ENCODE measurements at regions not wholly inside any gene's neighbourhood (a gene's known extent, or its start where the extent isn't known, plus 50 kb on each side); places are given as distances from the start of the nearest gene placed in this dataset.

GRCh38 chr18:77811503-77811902 is 561.9 kb downstream of the GALR1 start:
- H3K27ac ChIP-seq (ENCODE audit: low read length): no peak overlapping the region
- H3K27me3 ChIP-seq (ENCODE audit: low read depth, low read length): no peaks in the 10 kb centered on the region
- H4K20me1 ChIP-seq (ENCODE audit: insufficient read depth, low read length): no peaks in the 10 kb centered on the region
- no peak overlapping the region for H3K4me3 ChIP-seq (ENCODE audit: low read length)
- H3K4me2 ChIP-seq (ENCODE audit: low read length): no peak overlapping the region
- H2AFZ ChIP-seq (ENCODE audit: low read depth, low read length): no peak overlapping the region
- no peaks in the 10 kb centered on the region for H3K4me1 ChIP-seq (ENCODE audit: low read length)
- TF ChIP-seq EZH2phosphoT487 (IDR thresholded peaks at IDR 0.05; ENCODE audit: low read depth): no peak
- TF ChIP-seq, protein P1, sequence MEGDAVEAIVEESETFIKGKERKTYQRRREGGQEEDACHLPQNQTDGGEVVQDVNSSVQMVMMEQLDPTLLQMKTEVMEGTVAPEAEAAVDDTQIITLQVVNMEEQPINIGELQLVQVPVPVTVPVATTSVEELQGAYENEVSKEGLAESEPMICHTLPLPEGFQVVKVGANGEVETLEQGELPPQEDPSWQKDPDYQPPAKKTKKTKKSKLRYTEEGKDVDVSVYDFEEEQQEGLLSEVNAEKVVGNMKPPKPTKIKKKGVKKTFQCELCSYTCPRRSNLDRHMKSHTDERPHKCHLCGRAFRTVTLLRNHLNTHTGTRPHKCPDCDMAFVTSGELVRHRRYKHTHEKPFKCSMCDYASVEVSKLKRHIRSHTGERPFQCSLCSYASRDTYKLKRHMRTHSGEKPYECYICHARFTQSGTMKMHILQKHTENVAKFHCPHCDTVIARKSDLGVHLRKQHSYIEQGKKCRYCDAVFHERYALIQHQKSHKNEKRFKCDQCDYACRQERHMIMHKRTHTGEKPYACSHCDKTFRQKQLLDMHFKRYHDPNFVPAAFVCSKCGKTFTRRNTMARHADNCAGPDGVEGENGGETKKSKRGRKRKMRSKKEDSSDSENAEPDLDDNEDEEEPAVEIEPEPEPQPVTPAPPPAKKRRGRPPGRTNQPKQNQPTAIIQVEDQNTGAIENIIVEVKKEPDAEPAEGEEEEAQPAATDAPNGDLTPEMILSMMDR (IDR thresholded peaks at IDR 0.05; ENCODE audit: low read depth, low read length): no peak
- no peak overlapping the region for H3K9ac ChIP-seq (ENCODE audit: low read length)
- no peaks in the 10 kb centered on the region for H3K9me3 ChIP-seq (ENCODE audit: insufficient read depth, low read length)
- H3K36me3 ChIP-seq (replicated peaks; ENCODE audit: low read depth, low read length): no peaks in the 10 kb centered on the region
- H3K79me2 ChIP-seq (ENCODE audit: low read length): no peaks in the 10 kb centered on the region

GRCh38 chr18:77815666-77816338 is 566.2 kb downstream of the GALR1 start:
- Histone ChIP-seq H3K9ac (ENCODE audit: low read length) (no peak overlapping the region), H3K79me2 (ENCODE audit: low read length) (no peaks in the 10 kb centered on the region), H3K4me1 (ENCODE audit: low read length) (no peaks in the 10 kb centered on the region), H3K4me2 (ENCODE audit: low read length) (no peak overlapping the region), H3K36me3 (replicated peaks; ENCODE audit: low read depth, low read length) (no peaks in the 10 kb centered on the region), H3K4me3 (ENCODE audit: low read length) (no peak overlapping the region), H4K20me1 (ENCODE audit: insufficient read depth, low read length) (no peaks in the 10 kb centered on the region), H3K27me3 (ENCODE audit: low read depth, low read length) (no peaks in the 10 kb centered on the region), H3K9me3 (ENCODE audit: insufficient read depth, low read length) (no peaks in the 10 kb centered on the region), H2AFZ (ENCODE audit: low read depth, low read length) (no peak overlapping the region), H3K27ac (ENCODE audit: low read length) (no peak overlapping the region)
- no peak for TF ChIP-seq EZH2phosphoT487 (IDR thresholded peaks at IDR 0.05; ENCODE audit: low read depth)
- TF ChIP-seq, protein P1 (IDR thresholded peaks at IDR 0.05; ENCODE audit: low read depth, low read length): no peak

GRCh38 chr18:77818328-77818727 is 568.7 kb downstream of the GALR1 start:
- Histone ChIP-seq H3K4me3 (ENCODE audit: low read length) (no peak overlapping the region), H4K20me1 (ENCODE audit: insufficient read depth, low read length) (no peaks in the 10 kb centered on the region), H3K36me3 (replicated peaks; ENCODE audit: low read depth, low read length) (no peaks in the 10 kb centered on the region), H2AFZ (ENCODE audit: low read depth, low read length) (no peak overlapping the region), H3K27me3 (ENCODE audit: low read depth, low read length) (no peaks in the 10 kb centered on the region), H3K4me2 (ENCODE audit: low read length) (no peak overlapping the region), H3K79me2 (ENCODE audit: low read length) (no peaks in the 10 kb centered on the region), H3K9ac (ENCODE audit: low read length) (no peak overlapping the region), H3K27ac (ENCODE audit: low read length) (no peak overlapping the region), H3K9me3 (ENCODE audit: insufficient read depth, low read length) (no peaks in the 10 kb centered on the region), H3K4me1 (ENCODE audit: low read length) (no peaks in the 10 kb centered on the region)
- TF ChIP-seq, protein P1 (IDR thresholded peaks at IDR 0.05; ENCODE audit: low read depth, low read length): no peak
- no peak for TF ChIP-seq EZH2phosphoT487 (IDR thresholded peaks at IDR 0.05; ENCODE audit: low read depth)

- Histone ChIP-seq H3K4me1 (ENCODE audit: low read length) (no peaks in the 10 kb centered on the region), H3K27ac (ENCODE audit: low read length) (no peak overlapping the region), H3K9me3 (ENCODE audit: insufficient read depth, low read length) (no peaks in the 10 kb centered on the region), H3K4me3 (ENCODE audit: low read length) (no peak overlapping the region), H3K36me3 (replicated peaks; ENCODE audit: low read depth, low read length) (no peaks in the 10 kb centered on the region), H4K20me1 (ENCODE audit: insufficient read depth, low read length) (no peaks in the 10 kb centered on the region), H3K4me2 (ENCODE audit: low read length) (no peak overlapping the region), H3K9ac (ENCODE audit: low read length) (no peak overlapping the region), H3K27me3 (ENCODE audit: low read depth, low read length) (no peaks in the 10 kb centered on the region), H2AFZ (ENCODE audit: low read depth, low read length) (no peak overlapping the region), H3K79me2 (ENCODE audit: low read length) (no peaks in the 10 kb centered on the region)
- TF ChIP-seq EZH2phosphoT487 (IDR thresholded peaks at IDR 0.05; ENCODE audit: low read depth): no peak
These were observed 570.8 kb downstream of the GALR1 start for GRCh38 chr18:77820472-77820871.
